IMR-90 (cell line): ENCODE measurements at regions not wholly inside any gene's neighbourhood (a gene's known extent, or its start where the extent isn't known, plus 50 kb on each side); places are given as distances from the start of the nearest gene placed in this dataset.

ENCODE experiments used
- ATAC-seq: fragments of 200-7000 bp; cut with Tn5 transposase; 2 replicates; pipeline ENCODE4 v1.9.1; 2020; ENCODE audit warnings: low read depth, mild to moderate bottlenecking, moderate library complexity
- BruUV-seq: library from RNA; stranded (reverse); fragments of 400-500 nt; replicated peaks from 2 replicates; lab custom pipeline; 2021; lab: Mats Ljungman, UMichigan
- CTCF ChIA-PET: fragments of 300-600 bp; formaldehyde crosslinking; extraction: SDS; loops from one replicate; lab custom pipeline; 2021; ENCODE audit warnings: antibody characterized with exemption; lab: Yijun Ruan, JAX
- POLR2A ChIA-PET: fragments of 300-600 bp; sonication (Branson Sonifier 250); formaldehyde crosslinking; loops from one replicate; lab custom pipeline; 2022; ENCODE audit warnings: antibody characterized with exemption; ENCODE audit not compliant: unreplicated experiment; lab: Charles Lee
- DNase-seq: peaks from one replicate; pipeline ENCODE4 v3.0.0; 2013
- H2AFZ ChIP-seq: replicated peaks from 2 replicates; pipeline ENCODE3; 2013; ENCODE audit warnings: low read length, mild to moderate bottlenecking; ENCODE audit not compliant: poor library complexity
- H2AK5ac ChIP-seq: 2 replicates; pipeline ENCODE4 v1.6.1; 2013; ENCODE audit warnings: low read depth, low read length, inconsistent platforms
- H2AK9ac ChIP-seq: replicated peaks from 2 replicates; pipeline ENCODE3; 2013; ENCODE audit warnings: mild to moderate bottlenecking, low read depth, low read length, moderate library complexity; ENCODE audit not compliant: poor library complexity
- H2BK120ac ChIP-seq: 2 replicates; pipeline ENCODE4 v1.6.1; 2013; ENCODE audit warnings: low read depth, low read length, inconsistent platforms
- H2BK15ac ChIP-seq: 3 replicates; pipeline ENCODE4 v1.6.1; 2013; ENCODE audit warnings: low read depth, low read length, inconsistent platforms
- H2BK20ac ChIP-seq: 2 replicates; pipeline ENCODE4 v1.6.1; 2013; ENCODE audit warnings: low read depth, mild to moderate bottlenecking, inconsistent platforms, low read length, moderate library complexity
- H2BK5ac ChIP-seq: 2 replicates; pipeline ENCODE4 v1.6.1; 2013; ENCODE audit warnings: mild to moderate bottlenecking, low read depth, low read length, inconsistent platforms; ENCODE audit not compliant: poor library complexity, severe bottlenecking
- H3K14ac ChIP-seq: replicated peaks from 2 replicates; pipeline ENCODE4 v1.6.1; 2013; ENCODE audit warnings: low read depth, low read length, inconsistent platforms
- H3K18ac ChIP-seq: 2 replicates; pipeline ENCODE4 v1.6.1; 2013; ENCODE audit warnings: low read depth, low read length, control low read depth
- H3K23ac ChIP-seq: 2 replicates; pipeline ENCODE4 v1.6.1; 2013; ENCODE audit warnings: low read depth, low read length, inconsistent platforms
- H3K27ac ChIP-seq: 2 replicates; pipeline ENCODE4 v1.5.1; 2013; ENCODE audit warnings: mild to moderate bottlenecking, control low read depth, low read length; ENCODE audit not compliant: insufficient read depth
- H3K27me3 ChIP-seq: 2 replicates; pipeline ENCODE4 v1.6.1; 2013; ENCODE audit warnings: low read length; ENCODE audit not compliant: control insufficient read depth, insufficient read depth
- H3K36me3 ChIP-seq: 2 replicates; pipeline ENCODE4 v1.6.1; 2013; ENCODE audit warnings: low read length, mixed read lengths; ENCODE audit not compliant: control insufficient read depth, insufficient read depth
- H3K4ac ChIP-seq: 2 replicates; pipeline ENCODE4 v1.6.1; 2013; ENCODE audit warnings: low read depth, low read length, inconsistent platforms
- H3K4me1 ChIP-seq: 2 replicates; pipeline ENCODE4 v1.6.1; 2013; ENCODE audit warnings: low read length, mixed read lengths; ENCODE audit not compliant: control insufficient read depth, insufficient read depth
- H3K4me2 ChIP-seq: 2 replicates; pipeline ENCODE4 v1.6.1; 2013; ENCODE audit warnings: low read depth, mild to moderate bottlenecking, control low read depth, low read length, moderate library complexity
- H3K4me3 ChIP-seq: 2 replicates; pipeline ENCODE4 v1.5.1; 2013; ENCODE audit warnings: low read depth, mild to moderate bottlenecking, control low read depth, low read length, moderate library complexity; ENCODE audit not compliant: insufficient read depth
- H3K56ac ChIP-seq: 2 replicates; pipeline ENCODE4 v1.6.1; 2013; ENCODE audit warnings: low read length, inconsistent platforms; ENCODE audit not compliant: insufficient read depth; ENCODE audit errors: extremely low read depth
- H3K79me1 ChIP-seq, 2 experiments: 2 replicates each; pipeline ENCODE4 v1.6.1; 2013; ENCODE audit warnings: low read length in 2 of 2, inconsistent platforms in 1 of 2, low read depth in 1 of 2
- H3K9ac ChIP-seq: 2 replicates; pipeline ENCODE4 v1.6.1; 2013; ENCODE audit warnings: low read depth, low read length, control low read depth
- H3K9me1 ChIP-seq: 2 replicates; pipeline ENCODE4 v1.6.1; 2013; ENCODE audit warnings: low read length, inconsistent platforms; ENCODE audit not compliant: insufficient read depth
- H3K9me3 ChIP-seq: 2 replicates; pipeline ENCODE4 v1.6.1; 2013; ENCODE audit warnings: low read length; ENCODE audit not compliant: control insufficient read depth, insufficient read depth
- H4K20me1 ChIP-seq: 2 replicates; pipeline ENCODE4 v1.6.1; 2013; ENCODE audit warnings: low read length, inconsistent platforms; ENCODE audit not compliant: insufficient read depth
- H4K5ac ChIP-seq: 2 replicates; pipeline ENCODE4 v1.6.1; 2013; ENCODE audit warnings: mild to moderate bottlenecking, low read depth, low read length, control low read depth
- H4K8ac ChIP-seq, 2 experiments: 2 replicates each; pipeline ENCODE4 v1.6.1; 2013; ENCODE audit warnings: low read depth in 2 of 2, low read length in 2 of 2, control low read depth in 1 of 2, inconsistent platforms in 1 of 2
- H4K91ac ChIP-seq: 2 replicates; pipeline ENCODE4 v1.6.1; 2013; ENCODE audit warnings: low read depth, low read length, inconsistent platforms; ENCODE audit not compliant: insufficient read depth
- BHLHE40 ChIP-seq: fragments of 150-350 bp; IDR thresholded peaks from 2 replicates; pipeline ENCODE4 v1.6.1; 2016; ENCODE audit warnings: mild to moderate bottlenecking, low read depth, low read length
- CEBPB ChIP-seq: IDR thresholded peaks from 2 replicates; pipeline ENCODE4 v1.6.1; 2012; ENCODE audit warnings: low read depth, low read length, improper control_type of control experiment
- CTCF ChIP-seq: conservative IDR thresholded peaks from 2 replicates; pipeline ENCODE4 v1.5.1; 2012; ENCODE audit warnings: mild to moderate bottlenecking, low read depth, low read length, improper control_type of control experiment
- MAFK ChIP-seq: IDR thresholded peaks from 2 replicates; pipeline ENCODE4 v1.6.1; 2012; ENCODE audit warnings: low read depth, low read length, improper control_type of control experiment
- MXI1 ChIP-seq: IDR thresholded peaks from 2 replicates; pipeline ENCODE4 v1.6.1; 2012; ENCODE audit warnings: low read depth, mild to moderate bottlenecking, low read length, moderate library complexity, borderline replicate concordance
- NFE2L2 ChIP-seq: fragments of 150-350 bp; IDR thresholded peaks from 2 replicates; pipeline ENCODE4 v1.6.1; 2016; ENCODE audit warnings: low read depth, mild to moderate bottlenecking, low read length
- RAD21 ChIP-seq: IDR thresholded peaks from 2 replicates; pipeline ENCODE4 v1.6.1; 2012; ENCODE audit warnings: low read length, improper control_type of control experiment
- RFX5 ChIP-seq: IDR thresholded peaks from 2 replicates; pipeline ENCODE4 v1.8.0; 2012; ENCODE audit warnings: low read depth, mild to moderate bottlenecking, low read length, moderate library complexity
- SMC3 ChIP-seq: fragments of 150-350 bp; IDR thresholded peaks from 2 replicates; pipeline ENCODE4 v1.6.1; 2016; ENCODE audit warnings: low read depth, mild to moderate bottlenecking, antibody characterized with exemption, low read length, moderate library complexity
- WGBS, 2 experiments: methylation state at CpG; one replicate each; pipeline versions ENCODE4 v1.1.5 to v1.1.7; 2013; ENCODE audit warnings: missing lambda C conversion rate in 2 of 2; ENCODE audit not compliant: insufficient read length in 1 of 2; ENCODE audit errors: extremely low coverage in 2 of 2; 5-methylcytosine and 5-hydroxymethylcytosine counted together
- dilution Hi-C: fragments of 300-500 bp; cut with HindIII; formaldehyde crosslinking; loops from one replicate; pipeline ENCODE4 v1.14.3; 2018; ENCODE audit warnings: low sequenced_read_pairs; ENCODE audit not compliant: unreplicated experiment
- in situ Hi-C: fragments of 300-500 bp; cut with MboI; formaldehyde crosslinking; loops from 3 replicates; pipeline ENCODE4 v1.14.3; 2019; ENCODE audit warnings: low sequenced_read_pairs, inconsistent platforms, mixed read lengths
- intact Hi-C: fragments of 100-400 bp; cut with micrococcal nuclease; formaldehyde crosslinking; loops from 2 replicates; pipeline ENCODE4 v1.10.0; 2022
- TF ChIP-seq, protein P1 (sequence below): fragments of 150-350 bp; IDR thresholded peaks from 2 replicates; pipeline ENCODE4 v1.6.1; 2016; ENCODE audit warnings: low read depth, mild to moderate bottlenecking, low read length, moderate library complexity, borderline replicate concordance
- TF ChIP-seq, protein P2 (sequence below): fragments of 150-350 bp; IDR thresholded peaks from 2 replicates; pipeline ENCODE4 v1.6.1; 2017; ENCODE audit warnings: mild to moderate bottlenecking, antibody characterized with exemption, low read length, low read depth

DNA sequence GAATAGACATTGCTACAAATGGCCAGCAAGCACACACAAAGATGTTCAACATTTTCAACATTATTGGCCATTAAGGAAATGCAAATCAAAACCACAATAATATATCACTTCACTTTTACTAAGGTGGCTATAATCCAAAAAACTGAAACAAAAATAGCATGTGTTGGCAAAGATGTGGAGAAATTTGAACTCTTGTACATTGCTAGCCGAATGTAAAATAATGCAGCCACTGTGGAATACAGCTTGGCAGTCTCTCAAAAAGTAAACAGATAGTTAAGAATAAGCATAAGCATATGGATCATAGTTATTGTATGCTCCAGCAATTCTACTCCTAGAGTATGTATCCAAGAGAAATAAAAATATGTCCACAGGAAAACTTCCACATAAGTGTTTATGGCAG, 192.5 kb downstream of the EN1 start:
- H3K36me3 ChIP-seq: no peaks in the 10 kb centered on the region
- WGBS, 2 experiments: no CpG with 5 or more reads among the region's 1 CpG
- no peak overlapping the region for H2AK5ac ChIP-seq
- DNase-seq (no peak), ATAC-seq (no peak)
- no peak overlapping the region for H4K5ac ChIP-seq
- H4K8ac ChIP-seq: no peak overlapping the region
- no peaks in the 10 kb centered on the region for H3K79me1 ChIP-seq
- no peak overlapping the region for H3K56ac ChIP-seq
- no peaks in the 10 kb centered on the region for H4K20me1 ChIP-seq
- H2BK120ac ChIP-seq: no peak overlapping the region
- H3K9me1 ChIP-seq: no peaks in the 10 kb centered on the region
- no peak overlapping the region for H2BK5ac ChIP-seq
- TF ChIP-seq SMC3 (no peak), CTCF (no peak), BHLHE40 (no peak), RFX5 (no peak), NFE2L2 (no peak), CEBPB (no peak), MAFK (no peak), RAD21 (no peak), MXI1 (no peak)
- TF ChIP-seq, protein P1, sequence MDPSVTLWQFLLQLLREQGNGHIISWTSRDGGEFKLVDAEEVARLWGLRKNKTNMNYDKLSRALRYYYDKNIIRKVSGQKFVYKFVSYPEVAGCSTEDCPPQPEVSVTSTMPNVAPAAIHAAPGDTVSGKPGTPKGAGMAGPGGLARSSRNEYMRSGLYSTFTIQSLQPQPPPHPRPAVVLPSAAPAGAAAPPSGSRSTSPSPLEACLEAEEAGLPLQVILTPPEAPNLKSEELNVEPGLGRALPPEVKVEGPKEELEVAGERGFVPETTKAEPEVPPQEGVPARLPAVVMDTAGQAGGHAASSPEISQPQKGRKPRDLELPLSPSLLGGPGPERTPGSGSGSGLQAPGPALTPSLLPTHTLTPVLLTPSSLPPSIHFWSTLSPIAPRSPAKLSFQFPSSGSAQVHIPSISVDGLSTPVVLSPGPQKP: no peak
- TF ChIP-seq, protein P2, sequence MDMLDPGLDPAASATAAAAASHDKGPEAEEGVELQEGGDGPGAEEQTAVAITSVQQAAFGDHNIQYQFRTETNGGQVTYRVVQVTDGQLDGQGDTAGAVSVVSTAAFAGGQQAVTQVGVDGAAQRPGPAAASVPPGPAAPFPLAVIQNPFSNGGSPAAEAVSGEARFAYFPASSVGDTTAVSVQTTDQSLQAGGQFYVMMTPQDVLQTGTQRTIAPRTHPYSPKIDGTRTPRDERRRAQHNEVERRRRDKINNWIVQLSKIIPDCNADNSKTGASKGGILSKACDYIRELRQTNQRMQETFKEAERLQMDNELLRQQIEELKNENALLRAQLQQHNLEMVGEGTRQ: no peak
- H3K4ac ChIP-seq: no peak overlapping the region
- H2AK9ac ChIP-seq: no peak overlapping the region
- H3K18ac ChIP-seq: no peak overlapping the region
- dilution Hi-C loops (no loop called here), intact Hi-C loops (no loop called here), in situ Hi-C loops (no loop called here)
- no peak overlapping the region for H3K27ac ChIP-seq
- no peak overlapping the region for H3K23ac ChIP-seq
- no peak overlapping the region for H4K91ac ChIP-seq
- H3K4me1 ChIP-seq: no peaks in the 10 kb centered on the region
- no peak overlapping the region for H2BK15ac ChIP-seq
- POLR2A ChIA-PET: no interaction called here
- no peak overlapping the region for H2AFZ ChIP-seq
- no peak overlapping the region for H2BK20ac ChIP-seq
- H3K14ac ChIP-seq: no peak overlapping the region
- no peak overlapping the region for H3K4me2 ChIP-seq
- no peak overlapping the region for H3K4me3 ChIP-seq
- H3K9ac ChIP-seq: no peak overlapping the region
- no TSS peak for BruUV-seq
- no peaks in the 10 kb centered on the region; the same call in 1 of the 2 replicates for H3K27me3 ChIP-seq
- H3K9me3 ChIP-seq: no peaks in the 10 kb centered on the region
- CTCF ChIA-PET: no interaction called here
